HG03521 (cell line): ENCODE measurements at regions not wholly inside any gene's neighbourhood (a gene's known extent, or its start where the extent isn't known, plus 50 kb on each side); places are given as distances from the start of the nearest gene placed in this dataset.

Experiments used
- ATAC-seq: cut with Tn5 transposase; IDR thresholded peaks from one replicate; pipeline ENCODE4 v1.9.1; 2021; ENCODE audit warnings: mild to moderate bottlenecking, moderate library complexity; ENCODE audit not compliant: unreplicated experiment

DNA sequence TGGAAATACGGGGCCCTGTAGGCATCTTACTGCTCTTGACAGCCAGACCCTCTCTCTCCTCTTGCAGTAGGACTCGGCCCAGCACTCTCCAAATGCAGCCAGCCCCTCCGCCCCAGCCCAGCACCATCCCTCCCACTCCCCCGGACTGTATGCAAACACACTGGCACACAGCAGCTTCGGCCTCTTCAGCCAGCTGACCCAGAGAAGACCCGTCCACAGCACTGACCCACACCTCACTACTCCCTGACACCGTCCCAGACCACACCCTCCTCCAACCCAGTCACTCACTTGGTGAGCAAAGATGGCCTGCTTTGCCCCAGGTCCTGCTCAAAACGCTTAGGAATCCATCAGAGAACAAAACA, 164.6 kb downstream of the IGLL1 start:
- no peak for ATAC-seq

GRCh38 chr22:23414727-23415489, 165.2 kb downstream of the IGLL1 start:
- ATAC-seq: no peak

DNA sequence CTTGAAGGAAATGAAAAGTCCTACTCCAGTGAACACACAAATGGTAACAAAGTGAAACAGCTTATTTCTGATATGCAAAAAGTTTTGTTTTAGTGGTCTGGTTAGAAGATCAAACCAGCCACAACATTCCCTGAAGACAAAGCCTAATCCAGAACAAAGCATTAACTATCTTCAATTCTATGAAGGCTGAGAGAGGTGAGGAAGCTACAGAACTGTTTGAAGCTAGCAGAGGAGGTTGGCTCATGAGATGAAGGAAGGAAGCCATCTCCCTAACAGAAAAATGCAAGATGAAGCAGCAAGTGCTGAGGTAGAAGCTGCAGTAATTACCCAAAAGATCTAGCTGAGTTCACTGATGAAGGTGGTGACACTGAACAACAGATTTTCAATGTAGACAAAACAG, 168.4 kb downstream of the IGLL1 start:
- ATAC-seq: no peak

- ATAC-seq: no peak
Measured at GRCh38 chr22:23410411-23410810, 169.7 kb downstream of the IGLL1 start.

- no peak for ATAC-seq
Measured at GRCh38 chr22:23409976-23410375, 170.1 kb downstream of the IGLL1 start.

DNA sequence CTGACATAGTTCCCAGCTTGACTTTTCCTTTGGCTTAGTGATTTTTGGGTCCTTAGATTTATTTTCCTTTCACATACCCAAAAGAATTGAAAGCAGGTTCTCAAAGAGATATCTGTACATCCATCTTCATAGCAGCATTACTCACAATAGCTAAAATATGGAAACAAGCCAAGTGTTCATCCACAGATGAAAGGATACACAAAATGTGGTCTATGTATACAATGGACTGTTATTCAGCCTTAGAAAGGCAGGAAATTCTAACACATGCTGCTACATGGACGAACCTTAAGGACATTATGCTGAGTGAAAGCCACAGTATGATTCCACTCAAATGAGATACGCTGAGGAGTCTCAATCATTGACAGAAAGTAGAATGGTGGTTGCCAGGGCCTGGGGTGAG, 171.8 kb downstream of the IGLL1 start:
- no peak for ATAC-seq

DNA sequence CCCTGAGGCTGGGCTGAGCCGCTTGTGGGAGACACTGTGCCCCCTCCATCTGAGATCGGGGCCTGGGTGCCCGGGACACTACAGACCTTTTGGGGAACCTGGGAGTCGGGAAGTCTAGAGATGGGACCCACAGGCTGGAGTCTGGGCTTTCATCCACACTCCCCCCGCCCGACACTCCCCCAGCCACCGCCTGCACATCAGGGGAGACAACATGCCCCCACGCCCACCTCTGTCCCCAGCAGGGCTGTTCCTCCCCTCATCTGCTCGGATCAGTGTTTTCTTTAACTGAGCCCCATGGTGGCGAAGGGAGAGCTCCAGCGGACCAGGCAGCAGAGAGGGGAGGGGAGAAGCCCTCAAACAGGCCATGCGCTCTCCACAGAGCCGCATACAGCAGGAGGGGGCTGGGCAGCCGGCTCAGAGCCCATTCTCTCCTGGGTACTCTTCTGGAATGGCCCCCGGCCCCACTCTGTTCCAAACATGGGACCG, 174.7 kb downstream of the IGLL1 start:
- no peak for ATAC-seq

GRCh38 chr22:23404689-23405365, 175.3 kb downstream of the IGLL1 start:
- no peak for ATAC-seq

- no peak for ATAC-seq
Measured at GRCh38 chr22:23403720-23404688, 176.1 kb downstream of the IGLL1 start.

DNA sequence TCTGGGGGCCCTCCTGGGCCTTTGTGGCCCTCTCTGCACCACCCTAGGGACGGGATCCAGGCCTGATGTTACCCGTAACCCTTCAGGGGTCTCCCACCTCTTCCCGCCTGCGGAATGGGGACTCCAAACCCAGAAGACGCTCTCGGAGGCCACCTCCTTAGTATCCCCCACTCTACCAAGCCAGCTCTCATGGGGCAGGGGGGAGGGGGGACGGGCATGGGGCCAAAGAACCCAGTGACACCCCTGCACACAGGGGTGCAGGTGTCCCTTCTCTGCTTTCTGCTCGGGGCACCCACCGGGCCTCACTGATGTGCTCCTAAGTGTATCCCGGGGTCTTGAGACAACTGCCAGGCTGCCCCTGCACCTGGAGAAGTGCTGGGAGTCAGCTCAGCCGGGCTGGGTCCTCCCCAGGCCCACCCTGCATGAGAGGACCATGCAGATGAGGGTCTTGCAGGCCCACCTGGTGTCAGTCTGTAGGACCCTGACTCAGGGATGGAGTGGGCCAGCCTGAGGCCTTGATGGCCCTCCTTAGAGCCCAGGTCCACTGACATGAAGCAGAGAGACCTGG, 176.9 kb downstream of the IGLL1 start:
- no peak for ATAC-seq

DNA sequence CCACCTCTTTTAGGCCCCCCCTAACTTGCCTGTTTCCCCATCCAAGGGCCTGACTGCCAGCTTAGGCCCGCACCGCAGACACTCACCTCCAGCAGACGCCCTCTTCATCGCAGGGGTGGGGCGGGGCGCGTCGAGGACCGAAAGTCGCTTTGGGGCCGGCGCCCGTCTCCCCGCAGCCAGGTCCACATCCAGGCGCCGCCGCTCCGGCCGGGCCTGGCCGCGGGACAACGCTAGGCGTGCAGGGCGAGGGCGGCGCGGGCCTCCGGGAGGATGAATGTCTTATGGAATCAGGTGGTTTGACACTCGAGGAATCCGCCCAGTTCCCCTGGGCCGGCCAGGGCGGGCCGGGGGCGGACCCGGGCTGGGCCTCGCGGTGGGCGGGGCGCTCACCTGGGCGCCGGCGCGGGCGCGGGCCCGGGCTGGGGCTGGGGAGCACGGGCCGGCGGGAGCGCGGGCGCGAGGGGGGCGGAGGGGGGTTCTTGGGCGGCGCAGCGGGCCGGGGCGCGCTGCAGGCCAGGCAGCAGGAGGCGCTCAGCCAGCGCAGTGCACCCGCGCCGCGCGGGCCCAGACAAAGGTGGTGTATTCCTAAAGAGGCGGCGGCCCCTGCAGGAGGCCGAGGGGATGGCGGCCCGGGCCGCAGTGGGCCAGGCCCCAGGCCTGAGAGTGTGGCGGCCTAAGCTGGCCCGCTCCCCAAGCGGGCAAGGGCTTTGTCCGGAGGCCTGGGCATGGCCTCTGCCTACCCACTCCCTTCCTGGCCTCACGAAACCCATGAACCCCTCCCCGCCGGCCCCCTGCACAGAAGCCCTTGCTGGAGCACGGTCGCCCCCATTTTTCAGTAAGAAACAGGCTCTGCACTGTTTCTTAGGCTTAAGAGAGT, 177.6 kb downstream of the IGLL1 start:
- no peak for ATAC-seq

- ATAC-seq: no peak
Measured at GRCh38 chr22:23401910-23402274, 178.2 kb downstream of the IGLL1 start.

DNA sequence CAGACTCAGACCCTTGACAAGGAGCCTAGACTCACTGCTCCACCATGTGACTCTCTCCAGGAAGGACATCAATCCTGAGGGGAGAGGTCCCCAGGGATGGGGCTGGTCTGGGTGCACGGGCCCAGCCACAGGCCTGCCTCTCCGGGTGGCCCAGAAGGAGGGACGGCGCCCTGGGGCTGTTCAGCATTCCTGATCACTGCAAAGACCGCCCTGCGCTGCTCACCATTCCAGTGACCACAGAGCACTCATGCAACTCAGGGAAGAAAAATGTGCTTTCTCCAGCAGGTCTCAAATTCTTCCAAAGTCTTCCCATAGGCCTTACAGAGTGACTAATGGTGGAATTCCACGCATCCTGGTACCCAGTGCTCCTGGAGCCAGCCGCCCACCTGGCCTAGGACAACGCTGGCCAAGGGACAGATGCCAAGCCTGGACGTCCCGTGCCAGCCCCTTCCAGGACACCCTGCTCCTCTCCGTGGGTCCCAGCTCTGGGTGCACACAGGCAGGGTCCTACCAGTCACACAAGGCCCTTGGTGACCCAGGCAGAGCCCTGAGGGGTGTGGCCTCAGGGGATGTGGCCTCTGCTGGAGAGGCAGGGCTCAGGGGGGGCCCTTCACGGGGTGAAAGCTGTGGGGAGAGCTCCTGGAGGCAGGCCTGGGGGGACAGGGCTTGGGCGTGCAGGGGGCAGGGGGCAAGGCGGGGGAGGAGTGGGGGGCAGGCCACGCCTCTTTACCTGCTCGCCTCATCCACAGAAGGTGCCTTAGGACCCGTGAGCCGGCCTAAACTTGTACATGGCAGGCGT, 178.8 kb downstream of the IGLL1 start:
- ATAC-seq: no peak

DNA sequence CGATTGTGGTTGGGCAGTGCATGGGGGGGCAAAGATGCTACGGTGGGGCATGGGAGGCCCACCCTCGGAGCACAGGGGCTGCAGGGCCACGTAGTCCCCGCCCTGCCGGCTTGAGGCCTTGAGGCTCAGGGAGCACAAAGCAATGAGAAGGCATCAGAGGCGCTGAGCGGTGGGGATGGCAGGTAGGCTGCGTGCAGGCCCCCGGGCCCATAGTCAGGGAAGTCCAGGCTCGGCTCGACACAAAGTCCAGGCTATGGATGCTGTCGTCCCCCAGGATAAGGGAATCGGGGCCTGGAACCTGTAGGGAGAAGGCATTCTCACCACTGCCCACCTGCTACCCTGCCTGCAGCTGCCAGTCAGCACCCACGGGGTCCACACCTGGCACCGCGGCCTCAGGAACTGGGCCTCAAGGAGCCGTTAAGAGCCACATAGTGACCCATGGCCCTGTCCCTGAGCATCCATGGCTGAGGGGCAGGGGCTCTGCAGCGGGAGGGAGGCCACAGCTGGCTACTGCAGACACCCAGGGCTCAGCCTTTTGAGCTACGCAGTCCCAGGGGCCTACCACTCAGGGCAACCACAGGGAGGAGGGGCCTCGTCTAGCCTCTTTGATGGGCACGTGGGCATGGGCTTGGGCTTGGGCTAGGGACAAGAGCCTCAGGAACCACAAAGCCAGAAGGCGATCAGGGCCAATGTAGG, 179.7 kb downstream of the IGLL1 start:
- ATAC-seq: no peak

- ATAC-seq: no peak
Measured at GRCh38 chr22:23399367-23400285, 180.5 kb downstream of the IGLL1 start.

GRCh38 chr22:23398701-23399366, 181.3 kb downstream of the IGLL1 start:
- no peak for ATAC-seq
